Stimulated activated CD4-positive, alpha-beta T cell treated with anti-CD3 and anti-CD28 coated beads, Interleukin-4, amount 100 ng/mL, for 48 hours (primary cell): ENCODE measurements at regions not wholly inside any gene's neighbourhood (a gene's known extent, or its start where the extent isn't known, plus 50 kb on each side); places are given as distances from the start of the nearest gene placed in this dataset.

Experiments used
- DNase-seq, 2 donors: peaks; one replicate each; pipeline ENCODE4 v3.0.0-alpha.2; 2020; ENCODE audit warnings: low read depth in 2 of 2

DNA sequence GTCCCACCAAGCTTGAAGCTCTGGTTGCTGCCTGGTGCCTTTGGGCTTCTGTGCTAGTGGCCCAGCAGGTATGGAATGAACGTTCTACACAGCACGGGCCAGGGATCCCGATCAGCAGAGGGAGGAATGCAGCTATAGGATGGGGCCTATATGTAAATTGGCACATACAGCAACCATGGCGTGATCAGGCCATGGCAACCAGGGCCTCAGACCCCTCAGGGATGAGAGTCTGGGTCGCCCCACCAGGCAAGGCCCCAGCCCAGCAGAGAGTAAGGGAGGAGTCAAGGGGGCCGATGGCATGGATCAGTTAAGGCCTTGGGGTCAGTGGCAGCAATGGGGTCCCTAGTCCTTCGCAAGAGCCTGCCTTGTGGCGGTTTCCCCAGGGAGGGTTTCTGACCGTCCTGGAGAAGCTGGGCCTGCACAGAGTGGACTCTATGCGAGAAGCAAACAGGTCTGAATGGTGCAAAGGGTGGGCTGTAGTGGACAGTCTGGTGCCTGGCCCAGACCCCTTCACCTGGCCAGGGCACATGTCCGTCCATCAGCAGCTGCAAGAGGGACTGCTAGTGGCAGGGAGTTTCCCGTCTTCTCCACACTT is 98.2 kb upstream of the SLC22A11 start:
- no peak for DNase-seq

DNA sequence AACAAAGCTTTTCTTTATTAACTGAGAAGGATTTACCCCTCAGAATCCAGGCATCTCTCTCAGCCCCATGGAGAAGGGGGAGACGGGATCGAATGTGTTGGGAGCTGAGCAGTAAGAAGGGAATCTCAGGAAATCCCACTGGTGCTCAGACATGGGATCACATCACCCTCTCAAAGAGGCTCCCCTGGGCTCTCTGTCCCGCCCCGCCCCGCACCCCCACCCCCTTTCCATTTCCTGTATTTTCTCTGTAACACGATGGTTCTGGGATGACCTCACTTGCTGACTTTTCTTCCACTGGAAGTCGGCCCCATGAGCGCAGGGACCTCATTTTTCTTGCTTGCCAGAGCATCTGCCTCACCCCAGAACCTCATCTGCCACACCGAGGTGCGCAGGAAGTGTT is 96.7 kb upstream of the SLC22A11 start:
- DNase-seq: no peak

DNA sequence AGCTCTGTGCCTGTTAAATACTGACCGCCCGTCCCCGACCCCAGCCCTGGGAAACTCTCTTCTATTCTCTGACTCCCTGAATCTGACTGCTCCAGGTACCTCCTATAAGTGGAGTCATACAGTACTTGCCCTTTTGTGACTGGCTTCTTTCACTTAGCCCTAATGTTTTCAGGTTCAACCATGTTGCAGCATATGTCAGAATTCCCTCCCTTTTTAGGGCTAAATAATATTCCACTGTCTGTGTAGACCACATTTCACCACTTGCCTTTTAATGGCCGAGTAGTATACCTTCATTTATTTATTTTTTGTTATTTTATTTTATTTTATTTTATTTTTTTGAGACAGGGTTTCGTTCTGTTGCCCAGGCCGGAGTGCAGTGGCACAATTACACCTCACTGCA is 96.1 kb upstream of the SLC22A11 start:
- no peak for DNase-seq

DNA sequence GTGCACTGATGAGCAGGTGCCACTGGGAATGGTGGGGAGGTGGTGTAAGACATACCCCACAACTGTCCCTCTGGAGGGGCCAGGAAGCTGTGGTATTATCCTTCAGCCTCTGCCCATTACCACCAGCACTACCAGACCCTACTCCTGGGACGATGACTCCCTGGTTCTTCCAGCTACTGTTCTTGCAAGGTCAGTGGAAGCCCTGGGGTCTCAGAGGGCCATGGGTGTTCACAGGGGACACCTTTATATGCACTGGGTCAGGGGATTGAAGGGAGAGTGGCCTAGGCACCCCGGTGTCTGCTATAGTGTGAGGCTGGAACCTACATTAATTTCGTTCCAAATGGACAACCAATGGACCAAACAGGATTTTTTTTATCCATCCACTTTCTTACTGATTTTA is 94.7 kb upstream of the SLC22A11 start:
- DNase-seq: no peak

DNA sequence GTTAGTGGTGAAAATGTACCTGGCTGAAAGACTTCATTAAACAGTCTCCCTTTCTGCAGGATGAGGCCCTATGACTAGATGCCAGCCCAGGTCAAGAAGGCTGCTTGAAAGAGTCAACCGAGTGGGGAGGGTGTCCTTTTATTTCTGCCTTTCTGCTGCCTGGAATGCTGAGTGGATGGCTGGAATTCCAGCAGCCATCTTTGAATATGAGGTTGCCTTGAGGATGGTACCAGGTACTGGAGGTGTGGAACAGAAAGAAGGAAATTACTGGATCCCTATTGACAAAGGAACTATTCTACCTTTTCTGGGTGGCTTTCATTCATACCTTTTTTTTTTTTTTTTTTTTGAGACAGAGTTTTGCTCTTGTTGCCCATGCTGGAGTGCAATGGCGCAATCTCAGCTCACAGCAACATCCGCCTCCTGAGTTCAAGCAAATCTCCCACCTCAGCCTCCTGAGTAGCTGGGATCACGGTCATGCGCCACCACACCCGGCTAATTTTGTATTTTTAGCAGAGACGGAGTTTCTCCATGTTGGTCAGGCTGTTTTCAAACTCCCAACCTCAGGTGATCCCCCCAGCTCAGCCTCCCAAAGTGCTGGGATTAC is 89.5 kb upstream of the SLC22A11 start:
- no peak for DNase-seq

DNA sequence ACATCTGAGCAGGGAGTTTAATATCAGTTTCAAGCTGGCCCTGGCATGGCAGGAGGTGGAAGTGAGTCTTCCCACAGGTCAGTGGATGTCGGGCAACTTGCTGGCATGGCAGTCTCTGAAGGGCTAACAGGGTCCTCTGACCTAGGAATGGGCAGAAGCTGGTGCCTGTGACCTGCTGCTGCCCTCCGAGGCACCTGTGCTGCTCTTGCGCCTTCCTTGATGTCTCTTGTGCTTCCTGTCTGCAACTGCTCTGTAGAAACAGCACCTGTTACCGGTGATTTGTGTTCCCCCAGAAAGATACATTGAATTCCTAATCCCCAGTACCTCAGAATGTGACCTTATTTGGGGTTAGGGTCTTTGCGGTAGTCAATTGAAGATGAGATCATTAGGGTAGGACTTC is 86.5 kb upstream of the SLC22A11 start:
- no peak for DNase-seq

DNA sequence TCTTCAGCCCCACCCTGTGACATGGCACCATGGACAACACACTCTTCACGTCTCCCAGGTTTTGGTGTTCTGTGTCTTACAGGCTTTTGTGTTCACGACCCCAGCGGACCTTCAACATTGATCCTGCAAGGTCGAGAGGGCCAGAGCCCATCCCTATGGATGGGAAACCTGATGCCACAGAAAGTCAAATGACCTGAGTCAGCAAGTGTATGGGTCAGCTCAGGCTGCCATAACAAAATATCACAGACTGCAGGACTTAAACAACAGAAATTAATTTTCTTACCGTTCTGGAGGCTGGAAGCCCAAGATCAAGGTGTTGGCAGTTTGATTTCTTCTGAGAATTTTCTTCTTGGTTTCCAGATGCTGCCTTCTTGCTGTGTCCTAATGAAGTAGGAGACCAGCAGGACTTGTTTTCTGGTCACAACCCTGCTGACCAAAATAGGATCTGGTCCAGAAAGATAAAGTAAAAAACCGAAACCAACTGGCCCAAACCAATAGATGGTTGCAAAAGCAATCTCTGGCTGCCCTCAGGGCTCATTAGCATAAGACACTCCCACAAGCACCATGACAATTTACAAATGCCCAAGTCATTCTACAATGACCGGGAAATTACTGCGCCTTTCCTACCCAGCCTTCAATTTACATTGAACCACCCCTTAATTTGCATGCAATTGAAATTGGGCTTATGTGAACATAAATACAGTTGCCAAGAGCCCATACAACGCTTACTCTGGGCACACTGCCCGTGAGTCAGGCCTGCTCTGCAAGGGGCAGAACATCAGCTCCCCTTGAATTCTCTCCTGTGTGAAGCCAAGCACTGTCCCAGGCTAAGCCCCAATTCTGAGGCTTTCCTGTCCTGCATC is 82.9 kb upstream of the SLC22A11 start:
- DNase-seq: no peak

DNA sequence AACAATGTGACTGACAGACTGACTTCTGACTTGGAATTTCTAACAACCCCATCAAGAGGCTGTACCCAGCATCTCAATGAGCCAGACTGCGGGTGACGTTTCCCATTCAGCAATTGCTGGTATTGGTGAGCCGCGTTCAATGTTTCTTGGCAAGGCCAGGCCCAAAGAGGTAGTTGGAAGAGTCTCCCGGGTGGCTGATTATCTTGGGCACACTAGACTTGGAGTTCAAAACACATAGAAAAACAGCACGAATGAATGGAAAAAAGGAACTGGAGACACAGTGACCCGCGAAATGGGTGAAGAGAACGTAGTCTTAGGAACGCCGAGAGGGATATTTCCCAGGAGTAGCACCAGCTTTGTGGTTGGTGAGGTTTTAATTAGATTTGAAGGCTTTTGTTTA is 81.1 kb upstream of the SLC22A11 start:
- no peak for DNase-seq

DNA sequence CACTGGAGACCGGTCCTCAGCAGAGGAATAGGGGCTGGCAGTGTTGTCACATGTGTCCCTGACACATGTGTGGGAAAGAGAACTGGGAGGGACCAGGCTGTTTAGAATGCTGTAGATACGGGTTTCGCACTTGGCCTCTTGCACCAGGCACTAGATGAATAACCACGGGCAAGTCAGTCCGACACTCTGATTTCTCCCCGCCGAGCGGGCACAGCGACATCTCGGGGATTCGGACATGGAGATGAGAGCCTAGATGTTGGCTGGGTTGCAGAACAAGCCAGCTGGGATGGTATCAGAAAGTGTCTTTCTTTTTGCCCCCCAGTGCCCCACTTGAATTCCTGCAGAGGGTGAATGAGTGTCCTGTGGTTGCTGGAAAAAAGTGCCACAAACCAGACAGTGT is 80.6 kb upstream of the SLC22A11 start:
- no peak for DNase-seq

DNA sequence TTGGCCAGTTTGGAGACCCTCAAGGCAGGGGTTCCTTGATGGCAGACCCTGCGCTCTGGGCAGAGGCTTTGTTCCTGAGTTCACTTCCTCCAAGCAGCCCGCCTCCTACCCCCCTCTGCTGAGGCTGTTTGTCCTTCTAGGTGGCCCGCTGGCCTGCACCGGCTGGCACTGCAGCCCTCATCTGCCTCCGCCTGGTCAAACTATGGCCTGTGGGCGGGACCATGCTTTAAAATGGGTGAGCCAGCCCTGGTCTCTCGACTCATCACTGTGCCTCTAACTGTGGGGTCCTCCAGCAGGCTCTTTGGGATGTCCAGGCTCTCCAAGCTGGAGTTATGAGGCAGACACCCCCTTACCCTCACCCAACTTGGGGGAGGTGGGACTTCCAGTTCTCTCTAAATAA is 78.9 kb upstream of the SLC22A11 start:
- DNase-seq: no peak

DNA sequence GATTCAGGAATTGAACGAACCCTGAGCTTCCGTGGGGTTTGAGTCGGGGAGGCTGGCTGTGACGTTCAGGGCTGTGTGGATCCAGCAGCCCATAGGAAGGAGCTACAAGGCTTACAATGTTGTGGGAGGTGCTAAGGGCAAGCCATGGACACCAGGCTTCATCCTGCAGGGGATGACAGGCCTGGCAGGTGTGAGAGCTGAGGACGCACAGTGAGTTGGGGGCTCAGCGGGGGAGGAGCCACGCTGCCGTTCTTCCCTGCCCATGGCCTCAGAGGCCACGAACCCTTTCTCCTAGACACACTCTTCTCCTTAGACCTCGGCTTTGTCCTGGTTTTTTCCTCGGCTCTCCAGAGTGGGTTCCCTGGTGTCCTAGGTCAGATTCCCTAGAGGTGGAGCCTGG is 78.1 kb upstream of the SLC22A11 start:
- no peak for DNase-seq

DNA sequence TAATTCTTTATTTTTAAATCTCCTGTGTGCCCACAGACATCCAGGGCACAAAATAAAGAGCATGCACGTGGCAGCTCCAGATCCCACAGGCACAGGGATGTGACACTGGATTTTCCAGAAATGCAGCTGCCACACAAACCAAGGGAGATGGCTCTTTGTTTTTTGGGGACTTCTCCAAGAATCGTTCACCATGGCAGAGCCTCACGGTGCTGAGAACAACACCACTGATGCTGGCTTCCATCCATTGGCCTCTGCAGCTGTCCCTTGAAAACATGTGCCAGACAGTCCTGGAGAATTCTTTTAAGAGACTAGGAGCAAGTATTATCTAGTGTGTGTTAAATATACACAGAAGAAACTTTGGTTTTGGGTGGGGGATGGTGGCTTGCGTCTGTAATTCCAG is 73.2 kb upstream of the SLC22A11 start:
- DNase-seq: no peak

DNA sequence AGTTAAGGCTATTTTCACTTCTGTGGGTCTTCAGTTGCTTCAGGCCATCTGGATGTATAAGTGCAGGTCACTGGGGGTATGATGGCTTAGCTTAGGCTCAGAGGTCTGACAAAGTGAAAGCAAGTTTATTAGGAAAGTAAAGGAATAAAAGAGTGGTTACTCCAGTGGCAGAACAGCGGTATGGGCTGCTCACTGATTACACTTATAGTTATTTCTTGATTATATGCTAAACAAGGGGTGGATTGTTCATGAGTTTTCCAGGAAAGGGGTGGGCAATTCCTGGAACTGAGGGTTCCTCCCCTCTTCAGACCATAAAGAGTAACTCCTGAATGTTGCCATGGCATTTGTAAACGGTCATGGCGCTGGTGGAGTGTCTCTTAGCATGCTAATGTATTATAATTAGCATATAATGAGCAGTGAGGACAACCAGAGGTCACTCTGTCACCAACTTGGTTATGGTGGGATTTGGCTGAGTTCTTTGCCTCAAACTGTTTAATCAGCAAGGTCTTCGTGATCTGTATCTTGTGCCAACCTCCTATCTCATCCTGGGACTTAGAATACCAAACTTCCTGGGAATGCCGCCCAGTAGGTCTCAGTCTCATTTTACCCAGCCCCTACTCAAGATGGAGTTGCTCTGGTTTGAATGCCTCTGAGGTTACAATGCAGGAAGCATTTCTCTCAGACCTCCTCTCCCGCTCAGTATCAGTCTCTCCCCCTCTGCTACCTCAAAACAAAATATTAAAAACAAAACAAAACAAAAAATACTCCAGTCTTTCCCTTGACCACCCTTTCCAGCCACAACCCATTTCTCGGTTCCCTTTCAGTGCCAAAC is 71.3 kb upstream of the SLC22A11 start:
- no peak for DNase-seq

DNA sequence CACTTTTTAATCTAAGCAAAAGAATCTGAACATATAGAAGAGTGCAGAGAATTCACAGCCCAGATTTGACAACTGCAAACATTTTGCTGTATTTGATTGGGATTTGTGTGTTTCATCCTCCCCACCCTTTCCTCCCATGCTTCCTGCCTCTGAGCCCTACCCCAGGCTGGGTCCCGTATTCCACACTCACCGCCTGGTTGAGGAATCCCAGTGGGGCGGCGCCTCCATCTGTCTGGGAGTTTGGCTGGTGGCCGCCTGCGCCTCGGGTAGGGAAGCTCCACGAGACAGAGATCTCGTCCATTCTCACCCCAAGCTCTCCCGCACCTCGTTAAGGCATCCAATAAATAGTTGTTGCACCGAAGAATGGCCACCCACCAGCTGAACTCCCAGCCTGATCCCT is 70.7 kb upstream of the SLC22A11 start:
- DNase-seq: no peak

DNA sequence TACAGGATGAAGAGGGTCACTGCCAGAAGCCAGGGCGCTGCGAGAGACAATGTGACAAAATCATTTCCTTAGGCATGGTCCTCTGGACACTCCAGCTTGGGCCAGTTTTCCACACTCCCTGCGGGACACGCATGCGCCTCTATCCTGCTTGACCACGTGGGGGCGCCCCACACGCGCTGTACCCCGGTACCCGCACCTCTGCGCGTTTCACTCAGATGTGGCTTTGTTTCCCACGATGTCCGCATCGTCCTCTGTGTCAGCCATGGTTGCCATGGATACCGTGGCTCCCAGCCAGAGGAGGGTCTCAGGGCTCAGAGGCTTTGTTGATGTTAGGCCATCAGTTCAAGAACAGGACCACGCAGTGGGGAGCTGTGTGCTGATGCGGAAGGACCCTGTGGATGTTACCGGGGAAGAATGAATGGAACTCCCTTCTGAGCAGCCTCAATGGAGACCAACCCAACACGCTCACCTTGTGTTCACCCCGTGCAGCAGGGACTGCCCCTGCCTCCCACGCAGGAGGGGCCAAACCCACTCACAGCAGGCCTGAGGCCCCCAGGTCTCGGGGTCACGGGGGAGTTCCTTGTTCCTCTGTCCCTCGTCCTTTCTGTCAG is 65.8 kb upstream of the SLC22A11 start:
- DNase-seq: peak; percentile 30 to 47

DNA sequence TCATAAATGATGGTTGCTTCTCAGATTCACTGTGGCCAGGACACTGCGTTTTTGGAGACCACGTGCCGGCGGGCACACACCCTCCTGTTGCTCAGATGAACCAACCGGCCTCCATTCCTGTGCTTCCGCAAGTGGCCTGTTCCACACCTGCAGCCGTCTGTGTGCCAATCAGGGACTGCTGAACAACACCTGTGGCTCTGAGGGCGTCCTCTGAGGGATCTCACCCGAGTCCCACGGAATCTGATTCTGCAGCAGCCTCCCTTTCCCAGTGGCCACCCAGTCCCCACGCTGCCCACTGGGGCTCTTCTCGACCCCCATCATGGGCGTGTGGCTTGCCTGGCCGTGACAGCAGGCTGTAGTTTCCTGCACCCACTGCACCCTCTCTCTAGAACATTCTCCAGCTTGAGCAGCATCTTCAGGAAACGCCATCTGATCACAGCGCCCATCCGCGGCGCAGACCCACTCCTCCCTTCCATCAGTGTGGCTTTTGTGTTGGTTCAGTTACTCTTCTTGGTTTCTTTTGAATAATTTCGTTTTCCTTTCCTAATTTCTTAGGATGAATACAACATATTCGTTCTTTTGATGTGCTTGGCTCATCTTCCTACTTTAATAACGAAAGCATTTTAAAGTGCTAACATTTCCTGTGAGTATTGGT is 65.1 kb upstream of the SLC22A11 start:
- no peak for DNase-seq

DNA sequence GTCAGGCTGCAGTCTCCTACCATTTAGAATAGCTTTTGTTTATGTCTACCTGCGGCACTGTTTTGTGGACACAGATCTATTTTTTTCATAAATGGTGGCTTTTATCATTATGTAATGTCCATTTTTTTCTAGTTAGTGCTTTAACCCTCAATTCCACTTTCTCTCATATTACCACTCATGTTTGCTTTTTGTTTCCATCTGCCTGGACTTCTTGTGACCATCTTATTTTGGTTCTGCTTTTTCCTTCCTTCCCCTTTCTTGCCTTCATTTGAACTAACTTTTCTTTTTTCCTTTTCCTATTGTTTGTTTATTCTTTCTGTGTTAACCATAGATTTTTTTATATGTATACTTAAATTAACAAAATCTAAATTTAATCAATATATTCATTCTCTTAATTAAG is 63.2 kb upstream of the SLC22A11 start:
- DNase-seq: no peak

DNA sequence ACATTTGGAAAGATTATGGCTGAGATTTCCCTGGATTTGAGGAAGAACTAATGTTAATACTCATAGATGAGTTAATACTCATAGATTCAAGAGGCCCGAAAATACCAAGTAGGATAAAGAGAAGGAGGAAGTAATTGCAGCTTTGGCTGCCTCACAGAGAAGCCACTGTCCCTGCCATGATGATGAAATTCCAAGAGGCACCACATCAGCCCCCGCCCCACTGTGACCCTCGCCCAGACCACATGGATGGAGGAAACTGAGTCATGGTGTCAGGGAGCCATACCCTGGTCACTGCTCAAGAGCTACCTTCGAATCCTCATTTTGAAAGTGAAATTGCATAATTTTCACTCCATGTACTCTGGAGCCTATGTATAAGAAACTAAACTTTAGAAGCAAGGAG is 57.6 kb upstream of the SLC22A11 start:
- no peak for DNase-seq

DNA sequence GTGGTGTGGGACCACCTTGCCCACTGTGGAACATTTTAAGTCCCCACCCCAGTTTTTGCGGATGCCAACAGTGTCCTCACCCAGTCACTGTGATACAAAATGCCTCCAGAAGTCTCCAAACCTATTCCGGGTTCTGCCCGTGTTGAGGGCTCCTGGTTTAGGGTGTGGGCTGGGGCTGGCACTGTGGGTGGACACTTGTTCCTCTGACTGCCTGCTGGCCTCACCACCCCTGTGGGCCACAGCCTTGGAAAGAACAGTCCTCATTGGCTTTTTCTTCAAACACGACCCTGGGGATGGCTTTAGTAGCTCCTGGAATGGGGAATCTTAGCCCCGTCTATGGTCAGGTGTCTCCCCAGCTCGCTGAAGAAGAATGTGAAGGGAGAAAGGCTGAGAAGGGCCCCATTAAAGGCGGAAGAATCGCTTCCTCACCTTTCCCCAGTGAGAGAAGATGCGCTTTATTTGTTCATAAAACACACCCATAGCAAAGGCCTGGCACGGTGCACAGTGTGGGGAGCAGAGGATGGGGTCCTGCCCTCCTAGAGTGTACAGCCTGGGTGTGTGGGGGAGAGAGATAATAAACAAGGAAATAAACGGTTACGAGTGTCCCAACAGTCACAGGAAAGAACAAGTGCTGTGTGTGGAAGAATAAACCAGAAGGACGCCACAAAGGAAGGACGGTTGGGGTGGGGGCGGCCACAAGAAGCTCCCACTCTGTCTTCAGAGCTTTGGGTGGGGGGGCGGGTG is 56.3 kb upstream of the SLC22A11 start:
- DNase-seq: no peak

DNA sequence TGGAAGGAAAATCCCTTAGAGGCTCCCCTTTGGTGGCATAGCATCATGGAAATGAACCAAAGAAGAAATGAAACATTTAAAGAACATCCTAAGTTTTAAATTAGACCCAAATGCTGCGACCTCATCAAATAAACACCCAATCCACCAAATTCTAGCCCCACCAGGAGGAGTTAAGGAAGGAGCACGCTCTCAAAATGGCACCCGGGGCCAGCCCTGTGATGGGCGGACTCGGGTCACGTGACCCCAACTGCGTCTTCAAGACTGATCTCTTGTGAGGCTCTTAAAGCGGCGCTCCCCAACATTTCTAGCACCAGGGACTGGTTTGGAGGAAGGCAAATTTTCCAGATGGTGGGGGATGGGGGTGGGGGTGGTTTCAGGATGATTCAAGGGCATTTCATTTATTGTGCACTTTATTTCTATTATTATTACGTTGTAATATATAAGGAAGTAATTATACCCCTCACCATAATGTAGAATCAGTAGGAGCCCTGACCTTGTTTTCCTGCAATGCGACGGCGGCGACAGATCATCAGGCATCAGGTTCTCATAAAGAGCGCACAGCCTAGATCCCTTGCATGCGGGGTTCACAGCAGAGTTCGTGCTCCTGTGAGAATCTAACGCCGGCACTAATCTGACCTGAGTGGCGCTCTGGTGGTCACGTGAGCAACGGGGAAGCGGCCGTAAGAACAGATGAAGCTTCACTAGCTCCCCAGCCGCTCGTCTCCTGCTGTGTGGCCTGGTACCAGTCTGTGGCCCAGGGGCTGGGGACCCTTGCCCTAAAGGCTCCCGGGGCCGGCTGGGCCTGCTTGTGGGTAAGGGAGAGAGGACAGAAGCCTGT is 55.3 kb upstream of the SLC22A11 start:
- no peak for DNase-seq
